ENCODE measurements at regions not wholly inside any gene's neighbourhood (a gene's known extent, or its start where the extent isn't known, plus 50 kb on each side); places are given as distances from the start of the nearest gene placed in this dataset.

DNA sequence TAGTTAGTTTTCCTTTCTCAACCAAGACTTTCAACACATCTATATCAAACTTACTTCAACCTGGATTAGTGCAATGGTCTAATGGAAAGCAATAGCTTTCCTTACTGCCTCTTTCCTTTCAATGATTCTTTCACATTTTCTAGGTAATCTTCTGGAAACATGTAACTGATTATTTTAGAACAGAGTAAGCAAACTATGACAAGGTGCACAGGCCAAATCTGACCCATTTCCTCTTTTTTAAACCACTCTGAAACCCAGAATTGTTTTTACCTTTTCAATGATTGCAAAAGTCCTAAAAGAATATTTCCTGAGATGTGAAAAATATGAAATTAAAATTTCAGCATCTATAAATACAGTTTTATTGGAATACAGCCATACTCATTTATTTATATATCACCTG lies 81.6 kb upstream of the TMTC2 start:
- H3K4me1 ChIP-seq = no peaks in the 10 kb centered on the region
- no peaks in the 10 kb centered on the region for H3K9me3 ChIP-seq
- no peak overlapping the region for H3K4me3 ChIP-seq
- no peaks in the 10 kb centered on the region for H3K36me3 ChIP-seq
- H3K27ac ChIP-seq = no peak overlapping the region
- no peaks in the 10 kb centered on the region for H3K27me3 ChIP-seq
- DNase-seq = no peak
- TF ChIP-seq, protein P1, sequence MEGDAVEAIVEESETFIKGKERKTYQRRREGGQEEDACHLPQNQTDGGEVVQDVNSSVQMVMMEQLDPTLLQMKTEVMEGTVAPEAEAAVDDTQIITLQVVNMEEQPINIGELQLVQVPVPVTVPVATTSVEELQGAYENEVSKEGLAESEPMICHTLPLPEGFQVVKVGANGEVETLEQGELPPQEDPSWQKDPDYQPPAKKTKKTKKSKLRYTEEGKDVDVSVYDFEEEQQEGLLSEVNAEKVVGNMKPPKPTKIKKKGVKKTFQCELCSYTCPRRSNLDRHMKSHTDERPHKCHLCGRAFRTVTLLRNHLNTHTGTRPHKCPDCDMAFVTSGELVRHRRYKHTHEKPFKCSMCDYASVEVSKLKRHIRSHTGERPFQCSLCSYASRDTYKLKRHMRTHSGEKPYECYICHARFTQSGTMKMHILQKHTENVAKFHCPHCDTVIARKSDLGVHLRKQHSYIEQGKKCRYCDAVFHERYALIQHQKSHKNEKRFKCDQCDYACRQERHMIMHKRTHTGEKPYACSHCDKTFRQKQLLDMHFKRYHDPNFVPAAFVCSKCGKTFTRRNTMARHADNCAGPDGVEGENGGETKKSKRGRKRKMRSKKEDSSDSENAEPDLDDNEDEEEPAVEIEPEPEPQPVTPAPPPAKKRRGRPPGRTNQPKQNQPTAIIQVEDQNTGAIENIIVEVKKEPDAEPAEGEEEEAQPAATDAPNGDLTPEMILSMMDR (IDR thresholded peaks at IDR 0.05) = no peak
- no peak for TF ChIP-seq POLR2A (IDR thresholded peaks at IDR 0.05)

DNA sequence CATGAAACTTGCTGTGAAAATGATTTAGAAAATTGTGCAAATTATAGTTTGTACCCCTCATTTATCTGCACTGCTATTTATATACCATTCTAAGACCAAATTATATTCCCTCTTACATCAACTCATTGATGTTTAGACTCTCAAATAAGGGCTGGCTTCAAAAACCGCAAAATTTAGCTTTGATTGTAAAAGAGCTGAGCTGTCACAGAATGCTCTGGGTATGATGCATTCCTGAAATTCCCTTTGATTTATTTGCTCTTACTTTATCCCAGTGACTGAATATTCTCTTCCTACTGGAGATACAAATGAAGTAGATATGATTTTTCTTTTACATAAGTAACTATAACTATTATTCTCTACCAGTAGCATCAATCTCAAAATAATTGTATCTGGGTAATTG lies 78.0 kb upstream of the TMTC2 start:
- H3K4me3 ChIP-seq = no peak overlapping the region
- H3K9me3 ChIP-seq = no peaks in the 10 kb centered on the region
- no peaks in the 10 kb centered on the region for H3K27me3 ChIP-seq
- H3K4me1 ChIP-seq = no peaks in the 10 kb centered on the region
- TF ChIP-seq, protein P1 (IDR thresholded peaks at IDR 0.05) = no peak
- TF ChIP-seq POLR2A (IDR thresholded peaks at IDR 0.05) = no peak
- DNase-seq = no peak
- H3K27ac ChIP-seq = no peak overlapping the region
- no peaks in the 10 kb centered on the region for H3K36me3 ChIP-seq

DNA sequence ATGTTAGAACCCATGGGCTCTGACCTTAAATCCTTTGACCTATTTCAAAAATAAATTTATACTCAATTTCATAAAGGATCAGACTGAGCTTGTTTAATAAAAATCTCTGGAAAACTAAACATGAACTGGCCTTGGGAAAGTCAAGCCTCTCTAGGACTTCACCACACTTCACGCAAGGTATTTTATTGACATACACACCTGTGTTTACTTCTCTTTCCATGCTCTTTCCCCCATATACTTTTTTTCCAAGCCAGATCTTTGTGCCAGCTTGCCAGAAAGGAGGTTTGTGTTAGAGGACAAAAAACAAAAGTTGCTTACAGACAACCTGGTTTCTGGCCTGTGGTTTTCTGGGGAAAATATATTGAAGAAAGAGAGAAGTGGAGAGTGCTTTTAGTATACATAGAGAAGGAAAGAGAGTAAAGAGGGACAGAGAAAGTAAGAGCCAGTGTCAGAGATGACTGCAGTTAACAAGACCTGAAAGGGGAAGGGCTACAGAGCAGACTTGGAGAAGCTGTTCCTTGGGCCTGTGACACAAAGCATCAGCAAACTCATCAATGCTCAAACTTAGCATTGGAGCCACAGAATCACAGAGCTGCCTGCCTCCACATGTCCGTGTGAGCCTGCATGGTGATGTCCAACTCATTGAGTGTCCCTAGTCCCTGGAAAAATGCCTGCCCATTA lies 77.3 kb upstream of the TMTC2 start:
- Histone ChIP-seq H3K4me3 (no peak overlapping the region), H3K36me3 (no peaks in the 10 kb centered on the region), H3K27me3 (no peaks in the 10 kb centered on the region), H3K4me1 (no peaks in the 10 kb centered on the region), H3K27ac (no peak overlapping the region), H3K9me3 (no peaks in the 10 kb centered on the region)
- no peak for DNase-seq
- TF ChIP-seq POLR2A (IDR thresholded peaks at IDR 0.05) = no peak
- TF ChIP-seq, protein P1 (IDR thresholded peaks at IDR 0.05) = no peak

DNA sequence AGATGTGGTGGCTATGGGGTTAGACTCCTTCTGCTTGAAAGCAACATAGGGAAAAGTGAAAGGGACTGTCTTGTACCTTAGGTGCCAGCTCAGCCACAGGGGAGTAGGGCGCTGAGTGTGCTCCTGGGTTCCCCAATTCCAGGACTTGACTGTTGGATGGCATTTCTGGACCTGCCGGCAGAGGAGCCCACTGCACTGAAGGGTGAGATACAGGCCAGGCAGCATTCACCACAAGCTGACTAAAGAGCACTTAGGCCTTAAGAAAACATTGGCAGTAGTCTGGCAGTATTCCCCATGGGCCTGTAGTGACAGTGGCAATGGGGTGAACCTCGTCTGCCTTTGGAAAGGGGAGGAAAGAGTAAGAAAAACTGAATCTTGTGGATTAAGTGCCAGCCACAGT lies 67.1 kb upstream of the TMTC2 start:
- Histone ChIP-seq H3K27me3 (no peaks in the 10 kb centered on the region), H3K27ac (no peak overlapping the region), H3K4me1 (no peaks in the 10 kb centered on the region), H3K36me3 (no peaks in the 10 kb centered on the region), H3K9me3 (no peaks in the 10 kb centered on the region), H3K4me3 (no peak overlapping the region)
- TF ChIP-seq POLR2A (IDR thresholded peaks at IDR 0.05) = no peak
- TF ChIP-seq, protein P1 (IDR thresholded peaks at IDR 0.05) = no peak
- DNase-seq = no peak

DNA sequence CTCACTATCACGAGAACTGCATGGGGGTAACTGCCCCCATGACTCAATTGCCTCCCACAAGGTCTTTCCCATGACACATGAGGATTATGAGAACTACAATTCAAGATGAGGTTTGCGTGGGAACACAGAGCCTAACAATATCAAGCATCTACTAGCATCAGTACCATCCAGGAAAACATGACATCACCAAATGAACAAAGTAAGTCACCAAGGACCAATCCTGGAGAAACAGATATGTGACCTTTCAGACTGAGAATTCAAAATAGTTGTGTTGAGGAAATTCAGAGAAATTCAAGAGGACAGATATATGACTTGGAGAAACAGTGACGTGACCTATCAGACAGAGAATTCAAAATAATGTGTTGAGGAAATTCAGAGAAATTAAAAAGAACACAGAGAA lies 65.8 kb upstream of the TMTC2 start:
- no peak for DNase-seq
- TF ChIP-seq, protein P1 (IDR thresholded peaks at IDR 0.05) = no peak
- TF ChIP-seq POLR2A (IDR thresholded peaks at IDR 0.05) = no peak
- H3K27me3 ChIP-seq = no peaks in the 10 kb centered on the region
- H3K4me3 ChIP-seq = no peak overlapping the region
- H3K36me3 ChIP-seq = no peaks in the 10 kb centered on the region
- H3K9me3 ChIP-seq = no peaks in the 10 kb centered on the region
- no peak overlapping the region for H3K27ac ChIP-seq
- no peaks in the 10 kb centered on the region for H3K4me1 ChIP-seq

DNA sequence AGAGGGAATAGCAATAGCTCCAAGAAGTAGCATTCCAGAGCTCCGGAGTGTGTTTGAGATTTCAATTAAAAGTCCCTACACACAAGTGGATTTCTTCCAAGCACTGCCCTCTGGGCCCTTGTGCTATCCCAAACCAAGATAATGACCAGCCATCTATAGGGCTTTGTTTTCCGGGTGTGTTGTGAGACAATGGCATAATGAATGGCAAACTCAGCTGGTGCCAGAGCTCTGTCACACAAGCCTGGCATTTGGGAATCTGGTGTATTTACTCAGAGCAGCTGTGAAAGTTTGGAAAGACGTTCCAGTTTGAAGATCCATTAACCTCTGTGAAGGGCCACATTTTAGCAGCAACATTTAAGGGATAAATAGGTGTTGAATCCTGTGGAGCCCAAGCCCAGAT lies 61.2 kb upstream of the TMTC2 start:
- TF ChIP-seq, protein P1 (IDR thresholded peaks at IDR 0.05) = no peak
- no peak for TF ChIP-seq POLR2A (IDR thresholded peaks at IDR 0.05)
- Histone ChIP-seq H3K9me3 (no peaks in the 10 kb centered on the region), H3K27ac (no peak overlapping the region), H3K4me1 (no peaks in the 10 kb centered on the region), H3K36me3 (no peaks in the 10 kb centered on the region), H3K4me3 (no peak overlapping the region), H3K27me3 (no peaks in the 10 kb centered on the region)
- no peak for DNase-seq
